Activated CD8-positive, alpha-beta memory T cell treated with anti-CD3 and anti-CD28 coated beads for 36 hours (primary cell): ENCODE measurements at regions not wholly inside any gene's neighbourhood (a gene's known extent, or its start where the extent isn't known, plus 50 kb on each side); places are given as distances from the start of the nearest gene placed in this dataset.
"Not testable (repeated sequence)": the region's sequence is repeated elsewhere in the genome, so short reads cannot be mapped to it uniquely, and the experiment has no call there.

ENCODE experiments used
- CTCF ChIA-PET: fragments of 350-600 bp; sonication (Branson Sonifier 250); formaldehyde crosslinking; loops from one replicate; lab custom pipeline; 2021; ENCODE audit warnings: antibody characterized with exemption; lab: Charles Lee
- POLR2A ChIA-PET: fragments of 350-600 bp; sonication (Branson Sonifier 250); formaldehyde crosslinking; loops from one replicate; lab custom pipeline; 2021; ENCODE audit warnings: antibody characterized with exemption; lab: Charles Lee

GRCh38 chr13:91052876-91053275, 294.6 kb upstream of the MIR17HG start:
- CTCF ChIA-PET, result no interaction called here
- POLR2A ChIA-PET, result no interaction called here

- CTCF ChIA-PET, result no interaction called here
Measured at GRCh38 chr13:91053318-91054065, 294.0 kb upstream of the MIR17HG start.

GRCh38 chr13:91054902-91055301, 292.6 kb upstream of the MIR17HG start:
- POLR2A ChIA-PET, result no interaction called here
- CTCF ChIA-PET, result no interaction called here

More at GRCh38 chr13:91053318-91054065, 294.0 kb upstream of the MIR17HG start:
- POLR2A ChIA-PET, result no interaction called here

GRCh38 chr13:91056746-91057145, 290.7 kb upstream of the MIR17HG start:
- ChIA-PET CTCF (no interaction called here), POLR2A (no interaction called here)

- CTCF ChIA-PET, result not testable (repeated sequence)
Measured at GRCh38 chr13:91057507-91057906, 290.0 kb upstream of the MIR17HG start.

GRCh38 chr13:91058066-91058465, 289.4 kb upstream of the MIR17HG start:
- POLR2A ChIA-PET, result no interaction called here
- CTCF ChIA-PET, result no interaction called here

More at GRCh38 chr13:91057507-91057906, 290.0 kb upstream of the MIR17HG start:
- POLR2A ChIA-PET, result not testable (repeated sequence)

- POLR2A ChIA-PET, result no interaction called here
Measured at GRCh38 chr13:91058919-91059318, 288.6 kb upstream of the MIR17HG start.

GRCh38 chr13:91066745-91067144, 280.7 kb upstream of the MIR17HG start:
- CTCF ChIA-PET, result no interaction called here

More at GRCh38 chr13:91058919-91059318, 288.6 kb upstream of the MIR17HG start:
- CTCF ChIA-PET, result no interaction called here

GRCh38 chr13:91072486-91072885, 275.0 kb upstream of the MIR17HG start:
- ChIA-PET CTCF (no interaction called here), POLR2A (no interaction called here)

More at GRCh38 chr13:91066745-91067144, 280.7 kb upstream of the MIR17HG start:
- POLR2A ChIA-PET, result no interaction called here

- ChIA-PET CTCF (no interaction called here), POLR2A (no interaction called here)
Measured at GRCh38 chr13:91074091-91074490, 273.4 kb upstream of the MIR17HG start.

- POLR2A ChIA-PET, result no interaction called here
- CTCF ChIA-PET, result no interaction called here
Measured at GRCh38 chr13:91076830-91077229, 270.7 kb upstream of the MIR17HG start.

GRCh38 chr13:91078093-91078679, 269.3 kb upstream of the MIR17HG start:
- POLR2A ChIA-PET, result no interaction called here
- CTCF ChIA-PET, result no interaction called here

- ChIA-PET CTCF (no interaction called here), POLR2A (no interaction called here)
Measured at GRCh38 chr13:91079176-91079575, 268.3 kb upstream of the MIR17HG start.

- ChIA-PET CTCF (no interaction called here), POLR2A (no interaction called here)
Measured at GRCh38 chr13:91085127-91085526, 262.4 kb upstream of the MIR17HG start.

GRCh38 chr13:91086936-91087716, 260.4 kb upstream of the MIR17HG start:
- ChIA-PET CTCF (no interaction called here), POLR2A (no interaction called here)

- POLR2A ChIA-PET, result no interaction called here
- CTCF ChIA-PET, result no interaction called here
Measured at GRCh38 chr13:91097269-91097668, 250.2 kb upstream of the MIR17HG start.

- CTCF ChIA-PET, result no interaction called here
- POLR2A ChIA-PET, result no interaction called here
Measured at GRCh38 chr13:91099877-91100276, 247.6 kb upstream of the MIR17HG start.

GRCh38 chr13:91100944-91101343, 246.5 kb upstream of the MIR17HG start:
- POLR2A ChIA-PET, result no interaction called here

GRCh38 chr13:91101381-91101780, 246.1 kb upstream of the MIR17HG start:
- CTCF ChIA-PET, result no interaction called here

More at GRCh38 chr13:91100944-91101343, 246.5 kb upstream of the MIR17HG start:
- CTCF ChIA-PET, result no interaction called here

GRCh38 chr13:91105270-91105669, 242.2 kb upstream of the MIR17HG start:
- ChIA-PET CTCF (no interaction called here), POLR2A (no interaction called here)

More at GRCh38 chr13:91101381-91101780, 246.1 kb upstream of the MIR17HG start:
- POLR2A ChIA-PET, result no interaction called here
